ENCODE measurements at regions not wholly inside any gene's neighbourhood (a gene's known extent, or its start where the extent isn't known, plus 50 kb on each side); places are given as distances from the start of the nearest gene placed in this dataset.

- no peak for TF ChIP-seq HMGXB4 (CRISPR knock-in tag; IDR thresholded peaks at IDR 0.05)
These were observed 194.2 kb downstream of the BCL11B start (continued) for GRCh38 chr14:99077844-99078236.

GRCh38 chr14:99078426-99078825 is 193.6 kb downstream of the BCL11B start:
- H3K36me3 Mint-ChIP-seq: peaks cover 3% of the 10 kb centered on the region; the same call in 1 of the 2 replicates
- no peak overlapping the region for H3K4me3 Mint-ChIP-seq
- TF ChIP-seq, protein P1, sequence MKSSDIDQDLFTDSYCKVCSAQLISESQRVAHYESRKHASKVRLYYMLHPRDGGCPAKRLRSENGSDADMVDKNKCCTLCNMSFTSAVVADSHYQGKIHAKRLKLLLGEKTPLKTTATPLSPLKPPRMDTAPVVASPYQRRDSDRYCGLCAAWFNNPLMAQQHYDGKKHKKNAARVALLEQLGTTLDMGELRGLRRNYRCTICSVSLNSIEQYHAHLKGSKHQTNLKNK (CRISPR knock-in tag; IDR thresholded peaks at IDR 0.05): no peak
- TF ChIP-seq USF1 (CRISPR knock-in tag; IDR thresholded peaks at IDR 0.05) (no peak), RORB (CRISPR knock-in tag; IDR thresholded peaks at IDR 0.05) (no peak), SOX15 (CRISPR knock-in tag; IDR thresholded peaks at IDR 0.05) (no peak), CBFB (CRISPR knock-in tag; IDR thresholded peaks at IDR 0.05; ENCODE audit: low read depth) (no peak), JAZF1 (CRISPR knock-in tag; IDR thresholded peaks at IDR 0.05) (no peak), AFF4 (CRISPR knock-in tag; IDR thresholded peaks at IDR 0.05; ENCODE audit: borderline replicate concordance) (no peak), IRF2 (CRISPR knock-in tag; IDR thresholded peaks at IDR 0.05; ENCODE audit: borderline replicate concordance, low read depth) (no peak), NFYB (CRISPR knock-in tag; conservative IDR thresholded peaks at IDR 0.05; ENCODE audit: low read depth) (no peak), GABPB1 (CRISPR knock-in tag; IDR thresholded peaks at IDR 0.05) (no peak), ELF4 (CRISPR knock-in tag; IDR thresholded peaks at IDR 0.05; ENCODE audit: low read depth) (no peak)
- TF ChIP-seq, protein P2, sequence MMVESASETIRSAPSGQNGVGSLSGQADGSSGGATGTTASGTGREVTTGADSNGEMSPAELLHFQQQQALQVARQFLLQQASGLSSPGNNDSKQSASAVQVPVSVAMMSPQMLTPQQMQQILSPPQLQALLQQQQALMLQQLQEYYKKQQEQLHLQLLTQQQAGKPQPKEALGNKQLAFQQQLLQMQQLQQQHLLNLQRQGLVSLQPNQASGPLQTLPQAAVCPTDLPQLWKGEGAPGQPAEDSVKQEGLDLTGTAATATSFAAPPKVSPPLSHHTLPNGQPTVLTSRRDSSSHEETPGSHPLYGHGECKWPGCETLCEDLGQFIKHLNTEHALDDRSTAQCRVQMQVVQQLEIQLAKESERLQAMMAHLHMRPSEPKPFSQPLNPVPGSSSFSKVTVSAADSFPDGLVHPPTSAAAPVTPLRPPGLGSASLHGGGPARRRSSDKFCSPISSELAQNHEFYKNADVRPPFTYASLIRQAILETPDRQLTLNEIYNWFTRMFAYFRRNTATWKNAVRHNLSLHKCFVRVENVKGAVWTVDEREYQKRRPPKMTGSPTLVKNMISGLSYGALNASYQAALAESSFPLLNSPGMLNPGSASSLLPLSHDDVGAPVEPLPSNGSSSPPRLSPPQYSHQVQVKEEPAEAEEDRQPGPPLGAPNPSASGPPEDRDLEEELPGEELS (CRISPR knock-in tag; IDR thresholded peaks at IDR 0.05): no peak
- POLR2A ChIA-PET: no interaction called here
- CTCF ChIA-PET: no interaction called here
- no peaks in the 10 kb centered on the region; the same call in 1 of the 2 replicates for H3K27me3 Mint-ChIP-seq (ENCODE audit: low read depth)
- no peak for ATAC-seq
- H3K4me1 Mint-ChIP-seq: no peaks in the 10 kb centered on the region
- DNase-seq (ENCODE audit: low spot score): no peak
- H3K9me3 Mint-ChIP-seq: peaks cover 24% of the 10 kb centered on the region
- no peak overlapping the region for H3K27ac Mint-ChIP-seq

DNA sequence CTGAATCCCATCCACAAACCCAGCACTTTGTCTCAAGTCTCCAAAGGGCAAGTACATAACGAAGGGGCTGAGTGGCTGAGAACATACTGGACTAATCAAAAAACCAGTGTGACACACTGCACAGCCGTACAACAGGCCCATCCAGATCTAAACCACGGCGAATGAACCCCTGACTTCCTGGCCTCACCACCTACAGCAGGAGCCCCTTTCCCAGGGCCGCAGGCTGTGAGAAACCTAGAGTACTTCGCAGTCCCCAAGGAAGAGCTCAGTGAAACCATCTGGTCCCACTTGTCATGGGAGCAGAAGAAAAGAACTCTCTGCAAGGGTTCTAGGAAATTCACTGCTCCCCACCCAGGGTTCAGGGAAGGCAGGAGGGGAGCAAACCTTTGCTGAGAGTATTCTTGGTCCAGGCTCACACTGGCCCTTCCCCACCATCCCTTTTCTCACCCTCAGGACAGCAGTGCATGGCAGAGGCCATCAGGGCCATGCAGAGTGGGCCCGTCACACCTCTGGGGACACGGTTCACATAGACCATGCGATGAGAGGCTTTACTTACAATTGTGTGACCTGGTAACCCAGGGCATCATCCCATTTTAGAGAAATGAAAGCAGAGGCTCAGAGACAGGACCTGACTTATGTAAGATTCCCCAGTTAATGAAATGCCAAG is 192.8 kb downstream of the BCL11B start:
- CTCF ChIA-PET: interaction anchor here (1.0 kb wide), 1 partner anchor 41 kb away, joined by 3 read pairs; no protein-coding TSS in a partner anchor
- DNase-seq (ENCODE audit: low spot score): no peak
- peaks cover 28% of the 10 kb centered on the region for H3K9me3 Mint-ChIP-seq
- TF ChIP-seq PREB (CRISPR knock-in tag; IDR thresholded peaks at IDR 0.05; ENCODE audit: borderline replicate concordance) (no peak), ERG (CRISPR knock-in tag; IDR thresholded peaks at IDR 0.05) (no peak), RELA (CRISPR knock-in tag; IDR thresholded peaks at IDR 0.05; ENCODE audit: borderline replicate concordance) (no peak), PRRX2 (CRISPR knock-in tag; IDR thresholded peaks at IDR 0.05) (no peak), ZNF416 (CRISPR knock-in tag; IDR thresholded peaks at IDR 0.05) (no peak), ZNF671 (CRISPR knock-in tag; IDR thresholded peaks at IDR 0.05) (no peak), OVOL2 (CRISPR knock-in tag; IDR thresholded peaks at IDR 0.05; ENCODE audit: borderline replicate concordance) (no peak), CREB1 (CRISPR knock-in tag; IDR thresholded peaks at IDR 0.05) (no peak), GTF2I (CRISPR knock-in tag; conservative IDR thresholded peaks at IDR 0.05) (no peak)
- ATAC-seq: no peak
- no peak overlapping the region for H3K27ac Mint-ChIP-seq
- no peaks in the 10 kb centered on the region for H3K4me1 Mint-ChIP-seq
- no peaks in the 10 kb centered on the region; the same call in 1 of the 2 replicates for H3K27me3 Mint-ChIP-seq (ENCODE audit: low read depth)
- POLR2A ChIA-PET: no interaction called here
- peaks cover 3% of the 10 kb centered on the region; the same call in 1 of the 2 replicates for H3K36me3 Mint-ChIP-seq
- no peak overlapping the region for H3K4me3 Mint-ChIP-seq

Data from WTC11 (cell line).